Stimulated activated CD8-positive, alpha-beta memory T cell treated with anti-CD3 and anti-CD28 coated beads, Interleukin-15, amount 100 ng/mL, for 1 hour (primary cell): ENCODE measurements at regions not wholly inside any gene's neighbourhood (a gene's known extent, or its start where the extent isn't known, plus 50 kb on each side); places are given as distances from the start of the nearest gene placed in this dataset.

Source experiments
- DNase-seq: peaks from one replicate; pipeline ENCODE4 v3.0.0-alpha.2; 2020; ENCODE audit warnings: low read depth

DNA sequence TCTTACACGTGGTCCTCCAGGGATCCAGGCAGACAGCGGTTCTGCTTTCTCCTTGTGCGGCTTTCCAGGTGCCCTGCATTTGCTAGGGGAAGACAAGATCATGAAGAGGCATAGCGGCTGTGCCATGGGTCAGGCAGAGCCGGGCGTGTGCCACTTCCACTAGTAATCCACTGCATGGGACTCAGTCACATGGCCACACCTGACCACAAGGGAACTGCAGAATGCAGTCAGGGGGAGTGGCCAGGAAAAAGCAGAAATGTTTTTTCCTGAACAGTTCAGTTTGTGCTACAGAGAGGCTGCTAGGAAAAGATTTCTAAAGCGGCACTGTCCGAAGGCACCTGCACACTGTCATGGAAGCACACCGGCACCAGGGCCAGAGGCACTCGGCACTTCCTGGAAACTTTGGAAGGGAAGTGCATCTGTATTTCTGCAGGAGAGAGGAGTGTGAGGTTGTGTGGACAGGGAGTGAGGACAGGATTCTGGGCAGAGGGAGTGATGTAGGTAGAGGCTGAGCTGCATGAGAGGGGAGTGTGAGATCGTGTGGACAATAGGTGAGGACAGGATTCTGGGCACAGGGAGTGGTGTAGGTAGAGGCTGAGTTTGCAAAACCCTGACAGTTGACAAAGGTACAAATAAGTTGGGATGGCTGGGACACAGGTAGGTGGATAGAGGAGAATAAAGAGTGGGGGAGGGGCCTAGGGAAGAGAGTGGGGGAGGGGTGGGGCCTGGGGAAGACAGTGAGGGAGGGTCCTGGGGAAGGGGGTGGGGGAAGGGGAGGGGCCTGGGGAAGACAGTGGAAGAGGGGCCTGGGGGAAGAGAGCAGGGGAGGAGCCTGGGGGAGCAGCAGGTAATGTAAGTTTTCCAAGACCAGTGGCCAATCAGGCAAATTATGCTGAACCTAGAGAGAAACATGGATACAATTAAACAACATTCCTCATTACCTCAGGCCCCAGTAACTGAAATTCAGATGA is 1436.3 kb downstream of the TBC1D22A start:
- DNase-seq: no peak

DNA sequence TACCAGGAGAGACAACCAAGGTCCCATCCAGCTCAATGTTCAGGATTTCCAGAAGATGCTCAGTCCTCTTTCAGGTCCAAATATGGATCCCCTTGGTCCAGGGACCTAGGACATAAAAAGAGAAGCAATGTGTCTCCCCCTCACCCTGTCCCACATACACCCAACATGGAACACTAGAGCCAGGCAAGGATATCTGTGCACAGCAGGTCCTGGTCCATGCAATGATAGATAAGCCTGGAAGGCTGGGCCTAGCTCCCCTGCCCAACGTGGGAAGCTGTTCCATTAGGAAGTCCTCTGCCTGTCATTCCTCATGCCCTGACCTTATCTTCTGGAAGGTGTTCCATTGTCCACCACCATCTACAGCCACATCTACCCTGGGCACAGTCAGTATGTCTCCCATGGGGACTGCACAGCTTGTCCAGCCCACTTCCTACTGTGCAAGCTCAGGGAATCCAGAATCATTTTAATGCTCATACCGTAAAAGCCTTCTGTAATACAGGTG is 1434.8 kb downstream of the TBC1D22A start:
- DNase-seq: no peak

DNA sequence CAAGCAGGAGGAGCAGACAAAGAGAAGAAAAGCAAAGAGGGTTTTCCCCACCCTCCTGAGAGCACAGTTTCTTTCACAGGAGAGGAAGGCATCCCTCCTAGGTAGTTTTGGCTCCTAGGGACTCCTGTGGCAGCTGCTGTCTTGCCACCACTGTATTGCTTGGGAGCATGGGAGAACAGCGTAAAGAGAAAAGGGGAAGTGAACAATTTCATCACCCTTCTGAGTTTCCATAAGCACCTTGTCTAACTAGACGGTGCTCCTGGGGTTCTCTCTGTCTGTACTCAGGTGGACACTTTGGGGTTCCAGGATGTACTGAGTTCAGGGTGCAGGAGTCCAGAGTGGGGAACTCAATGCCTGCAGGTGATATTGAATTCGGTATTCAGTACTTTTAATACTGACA is 1430.5 kb downstream of the TBC1D22A start:
- DNase-seq: no peak

DNA sequence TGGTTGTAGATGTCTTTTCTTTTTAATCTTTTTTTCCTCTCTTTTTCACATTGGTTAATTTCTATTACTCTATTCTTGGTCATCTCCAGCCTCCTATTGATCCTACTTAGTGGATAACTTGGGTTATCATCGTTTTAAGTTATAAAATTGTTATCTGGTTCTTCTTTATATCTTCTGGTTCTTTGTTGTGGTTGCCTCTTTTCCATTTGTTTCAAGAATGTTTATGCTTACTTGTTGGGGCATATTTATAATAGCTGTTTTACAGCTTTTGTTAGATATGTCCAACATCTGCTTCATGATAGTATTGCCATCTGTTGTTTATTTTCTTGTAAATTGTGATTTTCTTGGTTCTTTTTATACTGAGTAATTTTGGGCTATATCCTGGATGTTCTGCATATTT is 1429.6 kb downstream of the TBC1D22A start:
- DNase-seq: no peak

DNA sequence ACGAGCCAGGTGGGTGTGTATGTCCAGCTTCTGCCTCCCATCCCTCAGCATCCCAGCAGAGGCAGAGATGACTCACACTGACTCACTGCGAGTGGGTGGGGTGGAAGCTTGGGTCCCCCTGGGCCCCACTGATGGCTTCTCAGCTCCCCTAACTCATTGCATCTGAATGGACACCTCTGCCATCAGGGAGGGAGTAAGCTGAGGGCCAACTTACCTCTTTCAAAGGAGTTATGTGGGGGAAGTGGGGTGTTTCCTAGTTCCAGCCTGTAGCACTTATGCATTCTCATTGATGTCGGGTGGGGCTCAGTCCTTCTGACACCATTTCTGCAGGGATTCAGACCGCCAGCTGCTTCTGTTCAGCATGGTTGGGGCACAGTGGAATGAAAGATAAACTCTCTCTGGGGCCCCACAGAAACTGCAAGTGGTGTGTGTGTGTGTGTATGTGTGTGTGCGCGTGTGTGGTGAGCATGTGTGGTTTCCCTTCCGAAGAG is 1425.8 kb downstream of the TBC1D22A start:
- DNase-seq: no peak

DNA sequence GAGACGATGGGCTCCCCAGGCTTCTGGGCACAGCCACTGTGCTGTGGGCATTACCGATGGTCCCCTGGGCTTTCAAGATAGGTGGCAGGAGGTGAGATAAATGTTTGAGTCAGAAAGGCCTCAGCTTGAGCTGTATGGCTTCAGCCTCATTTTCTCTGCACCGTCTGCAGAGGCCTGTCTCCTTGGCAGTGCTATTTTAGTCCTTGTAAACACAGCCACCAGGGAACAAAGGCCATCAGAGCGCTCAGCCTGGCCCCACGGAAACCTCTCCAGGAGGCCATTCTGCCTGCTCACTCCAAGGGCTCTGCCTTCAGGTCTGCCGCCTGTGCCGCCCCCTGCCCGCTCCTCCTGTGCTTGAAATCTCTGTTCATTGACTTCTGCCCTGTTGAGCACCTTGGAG is 1424.9 kb downstream of the TBC1D22A start:
- DNase-seq: no peak

- DNase-seq: no peak
These were observed 1423.8 kb downstream of the TBC1D22A start for GRCh38 chr22:48186146-48186790.

- no peak for DNase-seq
These were observed 1422.9 kb downstream of the TBC1D22A start for GRCh38 chr22:48185071-48186055.

GRCh38 chr22:48182846-48183805 is 1420.7 kb downstream of the TBC1D22A start:
- no peak for DNase-seq

GRCh38 chr22:48182031-48182430 is 1419.6 kb downstream of the TBC1D22A start:
- DNase-seq: no peak

- DNase-seq: no peak
These were observed 1419.0 kb downstream of the TBC1D22A start for GRCh38 chr22:48181263-48181955.

DNA sequence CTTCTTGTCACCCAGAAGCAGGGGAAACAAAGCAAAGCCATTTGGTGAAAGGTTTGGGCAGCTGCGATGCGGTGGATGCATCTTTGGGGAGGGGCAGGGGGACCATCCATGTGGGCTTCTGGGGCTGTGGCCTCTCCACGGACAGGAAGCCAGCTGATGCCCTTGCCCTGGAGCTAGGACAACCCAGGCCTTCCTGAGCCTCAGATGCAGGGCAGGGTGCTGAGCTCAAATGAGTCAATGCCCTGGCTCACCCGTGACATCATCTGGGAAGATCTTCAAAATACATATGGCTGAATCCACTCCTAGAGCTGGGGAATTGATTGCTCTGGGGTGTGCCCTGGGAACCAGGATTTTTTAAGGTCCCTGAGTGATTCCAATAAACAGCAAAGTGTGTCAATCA is 1418.2 kb downstream of the TBC1D22A start:
- DNase-seq: no peak

GRCh38 chr22:48179571-48180546 is 1417.4 kb downstream of the TBC1D22A start:
- no peak for DNase-seq

DNA sequence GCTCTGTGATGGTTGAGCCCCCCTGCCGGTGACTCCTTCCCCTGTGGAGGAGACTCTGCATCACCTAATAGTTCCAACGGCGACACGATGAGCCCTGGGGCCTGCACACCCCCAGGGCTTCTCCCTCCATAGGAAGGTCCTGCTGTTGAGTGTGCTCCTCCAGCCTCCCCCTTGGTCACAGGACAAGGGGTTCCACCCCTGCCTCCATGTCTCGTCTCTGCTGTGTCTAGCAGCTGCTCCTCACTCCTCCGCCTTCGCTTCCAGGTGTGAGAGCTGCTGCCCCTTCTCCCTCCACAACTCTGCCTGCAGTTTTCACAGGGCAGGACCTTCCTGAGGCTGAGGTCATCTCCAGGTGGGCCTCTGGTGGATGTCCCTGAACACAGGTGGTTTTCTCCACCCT is 1416.1 kb downstream of the TBC1D22A start:
- no peak for DNase-seq

DNA sequence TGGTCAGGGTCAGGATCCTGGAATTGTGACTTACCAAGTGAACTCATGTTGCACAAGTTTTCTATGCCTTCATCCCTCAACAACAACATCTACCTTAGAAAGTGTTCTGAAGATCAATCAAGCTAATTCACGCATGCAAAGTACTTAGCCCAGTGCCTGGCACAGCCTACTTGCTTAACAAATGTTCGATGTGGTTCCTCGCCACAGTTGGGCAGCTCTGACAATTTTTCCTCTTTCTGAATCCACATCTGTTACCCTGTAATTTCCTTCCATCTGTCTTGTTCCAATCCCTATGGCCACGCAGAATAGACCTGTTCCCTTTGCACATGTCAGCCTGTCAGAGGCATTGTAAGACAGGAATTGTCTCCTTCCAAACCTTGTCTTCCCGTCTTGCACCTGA is 1415.2 kb downstream of the TBC1D22A start:
- no peak for DNase-seq

DNA sequence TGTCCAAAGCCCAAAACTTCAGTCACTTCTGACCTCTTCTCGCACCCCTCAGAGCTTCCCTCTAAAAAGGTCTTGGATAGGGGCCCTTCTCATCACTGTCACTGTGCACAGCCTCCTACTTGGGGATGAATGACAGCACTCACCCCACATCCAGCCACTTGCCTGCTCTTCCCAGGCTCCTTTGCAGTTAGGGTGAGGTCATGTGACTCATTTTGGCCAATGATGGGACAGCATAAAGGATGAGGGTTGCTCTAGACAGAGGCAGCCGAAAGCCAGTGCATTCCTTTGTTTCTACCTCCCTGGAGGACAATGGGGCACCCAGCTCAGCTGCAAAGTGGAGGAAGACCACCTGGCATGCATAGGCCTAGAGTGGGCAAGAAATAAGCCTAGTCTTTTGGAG is 1413.3 kb downstream of the TBC1D22A start:
- DNase-seq: no peak

DNA sequence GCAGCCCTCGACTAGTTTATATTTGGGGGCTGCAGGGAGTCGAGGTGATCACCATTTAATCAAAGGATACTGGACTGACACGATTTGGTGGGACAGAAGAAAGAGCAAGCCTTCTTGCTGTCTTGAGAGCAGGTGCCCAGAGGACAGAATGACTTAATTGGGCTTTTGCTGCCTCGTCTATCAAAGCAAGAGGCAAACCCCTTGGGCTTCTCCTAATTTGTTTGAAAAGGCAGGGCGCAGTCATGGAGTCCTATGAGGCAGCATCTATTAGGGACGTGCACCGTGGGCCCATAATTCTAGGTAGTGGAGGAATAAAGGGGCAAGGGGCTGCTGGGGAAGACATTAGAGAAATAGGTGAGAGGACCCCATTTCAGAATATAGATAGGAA is 1411.3 kb downstream of the TBC1D22A start:
- DNase-seq: no peak

DNA sequence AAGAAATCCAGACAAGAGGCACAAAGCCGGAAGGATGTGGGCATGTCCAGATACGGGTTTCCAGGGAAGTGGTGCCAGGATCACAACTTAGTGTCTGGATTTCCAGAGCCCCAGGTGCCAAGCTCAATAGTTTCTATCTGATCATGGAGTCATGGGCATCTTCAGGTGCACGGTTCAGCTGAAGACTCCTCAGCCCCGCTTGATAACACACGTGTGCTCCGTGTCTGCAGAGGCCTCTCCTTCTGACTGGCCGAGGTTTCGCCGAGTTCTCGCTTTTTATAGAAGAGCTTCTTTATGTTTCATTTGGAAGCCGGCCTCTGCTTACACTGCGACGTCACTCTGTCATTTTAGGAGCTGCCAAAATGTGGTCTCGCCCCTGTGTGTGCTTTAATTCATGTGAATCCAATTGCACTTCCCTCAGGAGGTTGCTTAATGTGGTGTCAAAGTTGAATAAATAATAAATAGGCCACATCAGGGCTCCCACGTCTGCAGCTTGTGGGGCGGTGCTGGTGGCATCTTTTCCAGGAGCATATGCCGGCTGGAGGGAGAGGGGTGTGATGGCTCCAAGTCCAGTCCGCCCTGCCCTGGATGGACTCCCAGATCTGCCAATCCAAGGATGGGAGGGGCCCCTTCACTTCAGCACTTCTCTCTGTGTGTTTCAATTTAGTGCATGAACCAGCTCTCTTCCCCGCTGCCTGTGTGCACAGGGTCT is 1410.8 kb downstream of the TBC1D22A start:
- no peak for DNase-seq
